ENCODE measurements at regions not wholly inside any gene's neighbourhood (a gene's known extent, or its start where the extent isn't known, plus 50 kb on each side); places are given as distances from the start of the nearest gene placed in this dataset.
"Not testable (repeated sequence)": the region's sequence is repeated elsewhere in the genome, so short reads cannot be mapped to it uniquely, and the experiment has no call there.

GRCh38 chr5:159657298-159657697 is 259.0 kb upstream of the ADRA1B start:
- DNase-seq: no peak

- no peak for DNase-seq
Observed at GRCh38 chr5:159657771-159658170, 258.5 kb upstream of the ADRA1B start.

GRCh38 chr5:159658266-159658925 is 257.9 kb upstream of the ADRA1B start:
- DNase-seq: no peak

- no peak for DNase-seq
Observed at GRCh38 chr5:159660401-159660800, 255.9 kb upstream of the ADRA1B start.

- no peak for DNase-seq
Observed at GRCh38 chr5:159663986-159664385, 252.3 kb upstream of the ADRA1B start.

GRCh38 chr5:159667286-159667685 is 249.0 kb upstream of the ADRA1B start:
- DNase-seq: no peak

- no peak for DNase-seq
Observed at GRCh38 chr5:159668556-159668955, 247.7 kb upstream of the ADRA1B start.

GRCh38 chr5:159669559-159669958 is 246.7 kb upstream of the ADRA1B start:
- DNase-seq: no peak

GRCh38 chr5:159671886-159672285 is 244.4 kb upstream of the ADRA1B start:
- DNase-seq: no peak

GRCh38 chr5:159673538-159673937 is 242.7 kb upstream of the ADRA1B start:
- DNase-seq: no peak

GRCh38 chr5:159678657-159679392 is 237.5 kb upstream of the ADRA1B start:
- no peak for DNase-seq

GRCh38 chr5:159680095-159680494 is 236.2 kb upstream of the ADRA1B start:
- DNase-seq: no peak

GRCh38 chr5:159681661-159682060 is 234.6 kb upstream of the ADRA1B start:
- DNase-seq: no peak

- no peak for DNase-seq
Observed at GRCh38 chr5:159682623-159683022, 233.7 kb upstream of the ADRA1B start.

GRCh38 chr5:159687892-159688291 is 228.4 kb upstream of the ADRA1B start:
- DNase-seq: not testable (repeated sequence)

- DNase-seq: no peak
Observed at GRCh38 chr5:159695741-159696294, 220.5 kb upstream of the ADRA1B start.

GRCh38 chr5:159697530-159697929 is 218.8 kb upstream of the ADRA1B start:
- no peak for DNase-seq

- DNase-seq: no peak
Observed at GRCh38 chr5:159698322-159698721, 218.0 kb upstream of the ADRA1B start.

GRCh38 chr5:159700016-159700415 is 216.3 kb upstream of the ADRA1B start:
- no peak for DNase-seq

- DNase-seq: no peak
Observed at GRCh38 chr5:159702301-159702700, 214.0 kb upstream of the ADRA1B start.

- DNase-seq: no peak
Observed at GRCh38 chr5:159702826-159703225, 213.5 kb upstream of the ADRA1B start.

- DNase-seq: no peak
Observed at GRCh38 chr5:159704160-159704559, 212.1 kb upstream of the ADRA1B start.

- no peak for DNase-seq
Observed at GRCh38 chr5:159705948-159706347, 210.3 kb upstream of the ADRA1B start.

- no peak for DNase-seq
Observed at GRCh38 chr5:159708090-159708489, 208.2 kb upstream of the ADRA1B start.

All from NCI-H187 (cell line).